Globus pallidus (tissue), 1 donor: ENCODE measurements at regions not wholly inside any gene's neighbourhood (a gene's known extent, or its start where the extent isn't known, plus 50 kb on each side); places are given as distances from the start of the nearest gene placed in this dataset.
"Not testable (repeated sequence)": the region's sequence is repeated elsewhere in the genome, so short reads cannot be mapped to it uniquely, and the experiment has no call there.

Experiments used
- DNase-seq: peaks from one replicate; pipeline ENCODE4 v3.0.0-alpha.2; 2015; ENCODE audit warnings: low spot score

- not testable (repeated sequence) for DNase-seq
These were observed 1677.0 kb downstream of the C4orf33 start for GRCh38 chr4:130772966-130773365.

GRCh38 chr4:130808492-130808891 lies 1712.5 kb downstream of the C4orf33 start:
- DNase-seq, result no peak

GRCh38 chr4:130812117-130812765 lies 1716.3 kb downstream of the C4orf33 start:
- no peak for DNase-seq

GRCh38 chr4:130814896-130815295 lies 1718.9 kb downstream of the C4orf33 start:
- DNase-seq, result no peak

- no peak for DNase-seq
These were observed 1724.5 kb downstream of the C4orf33 start for GRCh38 chr4:130820448-130820847.

- DNase-seq, result no peak
These were observed 1729.3 kb downstream of the C4orf33 start for GRCh38 chr4:130825284-130825683.

GRCh38 chr4:130850019-130850524 lies 1754.1 kb downstream of the C4orf33 start:
- no peak for DNase-seq

- DNase-seq, result no peak
These were observed 1755.2 kb downstream of the C4orf33 start for GRCh38 chr4:130851107-130851506.

- no peak for DNase-seq
These were observed 1756.0 kb downstream of the C4orf33 start for GRCh38 chr4:130851932-130852331.

GRCh38 chr4:130855533-130855932 lies 1759.6 kb downstream of the C4orf33 start:
- no peak for DNase-seq

- no peak for DNase-seq
These were observed 1764.0 kb downstream of the C4orf33 start for GRCh38 chr4:130859991-130860390.

GRCh38 chr4:130896920-130897319 lies 1801.0 kb downstream of the C4orf33 start:
- no peak for DNase-seq

- no peak for DNase-seq
These were observed 1805.4 kb downstream of the C4orf33 start for GRCh38 chr4:130901321-130901720.

- no peak for DNase-seq
These were observed 1827.0 kb downstream of the C4orf33 start for GRCh38 chr4:130922955-130923354.

GRCh38 chr4:130955520-130955919 lies 1859.6 kb downstream of the C4orf33 start:
- no peak for DNase-seq

- no peak for DNase-seq
These were observed 1889.4 kb downstream of the C4orf33 start for GRCh38 chr4:130985371-130985770.

GRCh38 chr4:130995988-130996387 lies 1900.0 kb downstream of the C4orf33 start:
- no peak for DNase-seq

- no peak for DNase-seq
These were observed 1905.4 kb downstream of the C4orf33 start for GRCh38 chr4:131001371-131001770.

GRCh38 chr4:131002132-131002531 lies 1906.2 kb downstream of the C4orf33 start:
- DNase-seq, result no peak

- DNase-seq, result no peak
These were observed 1910.4 kb downstream of the C4orf33 start for GRCh38 chr4:131006388-131006787.

GRCh38 chr4:131011961-131012360 lies 1916.0 kb downstream of the C4orf33 start:
- not testable (repeated sequence) for DNase-seq

GRCh38 chr4:131013226-131013625 lies 1917.3 kb downstream of the C4orf33 start:
- no peak for DNase-seq

- DNase-seq, result no peak
These were observed 1930.8 kb downstream of the C4orf33 start for GRCh38 chr4:131026771-131027170.

GRCh38 chr4:131044368-131044767 lies 1948.4 kb downstream of the C4orf33 start:
- no peak for DNase-seq
